C1 segment of cervical spinal cord (tissue), 14 donors: ENCODE measurements at regions not wholly inside any gene's neighbourhood (a gene's known extent, or its start where the extent isn't known, plus 50 kb on each side); places are given as distances from the start of the nearest gene placed in this dataset.

Experiments
- DNase-seq, 14 donors: peaks; one replicate each; lab custom pipeline; 2025; lab: John Stamatoyannopoulos, UW

DNA sequence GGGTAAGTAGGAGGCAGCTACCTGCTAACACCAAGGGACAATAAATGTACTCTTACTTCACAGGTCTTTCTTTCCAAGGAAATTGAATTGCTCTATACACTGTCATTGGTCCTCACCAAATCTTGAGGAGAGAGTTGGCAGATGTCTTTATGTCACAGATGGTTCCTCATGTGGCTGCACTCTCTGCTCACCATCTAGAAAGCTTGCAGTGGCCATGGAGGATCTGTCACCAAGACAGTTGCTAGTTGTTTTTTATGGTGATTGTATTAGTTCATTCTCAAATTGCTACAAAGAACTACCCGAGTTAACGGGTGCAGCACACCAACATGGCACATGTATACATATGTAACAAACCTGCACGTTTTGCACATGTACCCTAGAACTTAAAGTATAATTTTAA is 613.3 kb downstream of the CENPC start:
- DNase-seq: peak in 1 of 14 donors; percentile 67

DNA sequence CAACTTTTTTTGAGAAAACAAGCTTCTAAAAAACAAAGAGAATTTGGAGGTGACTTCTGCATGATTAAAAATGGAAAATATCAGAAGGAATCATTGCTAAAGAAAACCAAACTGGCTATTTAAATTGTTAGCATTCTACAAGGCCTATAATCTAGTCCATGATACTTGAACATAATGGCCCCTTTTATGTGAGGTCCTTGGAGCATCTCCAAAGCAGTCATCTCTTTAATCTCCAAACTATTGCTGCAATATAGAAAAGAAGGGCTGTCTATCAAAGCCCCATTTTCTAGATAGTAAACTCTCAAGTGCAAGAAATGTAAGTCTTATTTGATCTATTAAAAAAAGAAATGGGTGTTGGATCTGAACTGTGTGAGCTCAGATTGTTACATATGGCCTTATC is 615.1 kb downstream of the CENPC start:
- DNase-seq: no peak

DNA sequence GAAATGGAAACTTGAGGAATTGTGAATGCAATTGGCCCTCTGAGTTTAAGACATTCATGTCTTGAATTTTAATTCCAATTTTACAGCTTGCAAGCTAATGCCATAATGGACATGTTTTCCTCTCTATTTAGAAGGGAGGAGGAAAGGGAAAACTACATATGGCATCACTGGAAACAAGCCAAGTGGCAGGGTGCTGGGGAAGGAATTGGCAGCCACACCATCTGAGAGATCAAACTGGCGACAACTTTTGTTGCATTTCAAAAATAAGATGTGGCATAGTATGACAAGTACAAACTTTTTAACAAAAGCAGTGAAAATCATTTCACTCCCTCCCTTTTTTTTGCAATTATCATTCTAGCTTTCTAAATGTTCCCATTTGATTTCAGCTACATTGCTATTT is 615.6 kb downstream of the CENPC start:
- DNase-seq: peak in 1 of 14 donors; percentile 85

DNA sequence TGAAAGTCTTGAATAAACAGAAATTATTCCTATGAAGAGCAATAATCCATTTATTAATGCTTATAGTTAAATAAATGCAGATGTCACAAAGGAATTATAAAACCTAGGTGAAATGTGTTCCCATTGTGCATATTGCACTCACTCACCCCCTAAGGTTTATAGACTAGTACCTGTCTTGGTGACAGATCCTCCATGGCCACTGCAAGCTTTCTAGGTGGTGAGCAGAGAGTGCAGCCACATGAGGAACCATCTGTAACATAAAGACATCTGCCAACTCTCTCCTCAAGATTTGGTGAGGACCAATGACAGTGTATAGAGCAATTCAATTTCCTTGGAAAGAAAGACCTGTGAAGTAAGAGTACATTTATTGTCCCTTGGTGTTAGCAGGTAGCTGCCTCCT is 616.4 kb downstream of the CENPC start:
- peak in 1 of 14 donors; percentile 67 for DNase-seq

DNA sequence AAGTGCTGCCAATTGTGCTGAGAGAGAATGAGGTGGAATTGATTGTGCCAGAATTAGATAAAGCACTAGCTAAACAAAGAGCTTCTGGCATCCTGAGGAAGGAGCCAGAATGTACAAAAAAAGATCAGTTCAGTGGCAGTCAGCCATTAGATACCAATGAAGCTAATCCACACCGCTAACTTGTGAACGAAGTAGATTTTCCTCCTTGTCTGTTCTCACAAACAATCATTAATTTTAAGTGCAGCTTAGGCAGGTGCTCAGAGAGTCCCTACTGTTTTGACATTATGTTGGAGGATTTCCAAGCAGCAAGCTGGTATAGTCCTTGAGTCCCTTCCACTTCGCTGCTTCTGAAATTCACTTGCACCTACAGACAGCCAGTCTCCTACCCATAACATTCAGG is 617.4 kb downstream of the CENPC start:
- peak in 1 of 14 donors; percentile 94 for DNase-seq

DNA sequence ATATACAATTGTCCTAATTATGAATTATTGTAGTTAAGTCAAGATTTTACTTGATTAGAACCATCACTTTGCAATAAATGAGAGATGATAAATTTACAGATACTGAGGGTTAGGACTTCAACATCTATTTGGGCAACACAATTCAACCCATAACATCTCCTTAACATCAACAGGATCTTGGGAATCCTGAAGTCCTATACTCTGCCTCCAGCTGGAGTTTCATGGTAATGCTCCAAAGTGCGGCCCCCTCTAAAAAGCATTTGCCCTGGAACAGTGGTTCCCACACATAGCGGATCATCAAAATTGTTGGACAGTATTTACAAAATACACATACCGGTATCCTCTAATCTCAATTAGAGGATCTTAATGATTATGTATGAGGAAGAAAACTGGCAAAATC is 618.6 kb downstream of the CENPC start:
- DNase-seq: peak in 1 of 14 donors; percentile 1

DNA sequence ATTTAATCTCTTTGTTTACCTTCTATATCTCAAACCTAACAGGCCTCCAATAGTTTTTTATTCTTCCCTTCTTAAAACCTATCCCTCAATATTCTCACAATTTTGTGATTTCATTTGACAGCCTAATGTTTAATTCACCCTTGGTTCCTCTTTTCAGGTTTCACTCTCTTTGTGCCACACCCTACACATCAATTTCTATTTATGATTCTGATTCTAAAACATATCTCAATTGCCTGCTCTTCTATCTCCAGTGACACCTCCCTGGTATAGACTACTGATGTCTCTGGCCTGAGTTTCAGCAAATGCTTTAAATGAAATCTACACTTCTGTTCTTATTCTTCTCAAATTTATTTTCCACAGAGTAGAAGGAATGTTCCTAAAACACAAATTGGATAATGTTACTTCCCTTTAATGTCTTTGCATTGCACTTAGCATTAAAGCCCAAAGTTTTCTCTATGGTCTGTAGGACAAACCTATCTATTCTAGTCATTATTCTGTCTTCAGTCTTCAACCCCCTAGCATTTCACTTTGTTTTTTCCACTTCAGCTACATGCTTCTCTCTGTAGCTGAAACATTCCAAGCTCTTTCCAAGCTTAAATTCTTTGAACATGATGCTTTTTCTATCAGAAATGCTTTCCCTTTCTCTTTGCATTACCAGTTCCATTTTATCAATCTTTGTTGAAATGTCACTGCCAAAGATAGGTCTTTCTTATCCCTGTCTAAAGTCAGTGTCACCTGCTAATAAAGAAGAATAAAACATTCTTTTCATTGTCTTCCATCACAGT is 622.0 kb downstream of the CENPC start:
- DNase-seq: no peak

DNA sequence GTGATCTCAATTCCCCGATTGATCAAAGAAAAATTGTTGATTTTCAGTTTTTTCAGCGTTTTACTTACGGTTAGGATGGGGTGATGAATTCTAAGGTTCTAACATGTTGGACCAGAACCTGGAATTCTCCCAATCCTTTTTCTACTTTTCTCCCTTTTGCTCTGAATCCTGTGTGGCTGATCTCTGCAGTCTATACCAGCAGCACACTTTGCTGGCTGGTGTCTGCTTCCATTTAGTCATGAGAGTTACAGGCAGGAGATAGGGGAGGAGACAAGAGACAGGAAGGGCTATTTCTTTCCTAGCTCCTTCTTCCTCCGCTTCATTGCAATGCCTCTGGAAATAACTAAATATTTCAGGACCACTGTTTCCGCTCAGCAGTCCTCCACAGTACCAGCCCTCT is 623.9 kb downstream of the CENPC start:
- DNase-seq: no peak

DNA sequence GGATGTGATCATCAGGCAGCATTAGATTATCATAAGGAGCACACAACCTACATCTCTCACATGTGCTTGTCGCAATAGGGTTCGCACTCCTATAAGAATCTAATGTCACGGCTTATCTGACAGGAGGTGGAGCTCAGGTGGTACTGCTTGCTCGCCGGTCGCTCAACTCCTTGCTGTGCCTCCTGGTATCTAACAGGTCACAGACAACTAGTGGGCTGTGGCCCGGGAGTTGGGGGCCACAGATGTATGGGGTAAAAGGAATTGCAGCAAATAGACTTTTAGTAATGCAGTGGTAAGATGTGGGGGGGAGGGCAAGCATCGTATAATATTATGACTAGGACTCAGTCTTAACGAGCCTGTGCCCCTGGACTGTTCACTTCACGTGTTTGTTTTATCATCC is 624.8 kb downstream of the CENPC start:
- no peak for DNase-seq

DNA sequence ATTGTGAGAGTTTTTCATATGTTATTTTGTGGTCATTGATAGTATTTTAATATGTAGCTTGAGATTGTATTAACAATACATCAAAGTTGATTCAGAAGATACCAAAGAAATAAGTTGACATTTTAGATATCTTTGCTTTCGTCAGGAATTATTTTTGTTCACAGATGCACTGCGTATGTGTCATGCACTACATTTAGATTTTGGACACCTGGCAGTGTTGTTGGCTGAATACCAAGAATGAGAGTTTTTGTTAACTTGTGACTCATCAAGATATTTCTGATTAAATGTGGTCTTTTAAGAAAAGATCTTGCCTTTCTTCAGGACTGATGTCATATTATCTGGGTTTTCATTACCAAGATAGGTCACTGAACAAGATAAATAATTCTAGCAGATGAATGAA is 633.4 kb downstream of the CENPC start:
- no peak for DNase-seq

DNA sequence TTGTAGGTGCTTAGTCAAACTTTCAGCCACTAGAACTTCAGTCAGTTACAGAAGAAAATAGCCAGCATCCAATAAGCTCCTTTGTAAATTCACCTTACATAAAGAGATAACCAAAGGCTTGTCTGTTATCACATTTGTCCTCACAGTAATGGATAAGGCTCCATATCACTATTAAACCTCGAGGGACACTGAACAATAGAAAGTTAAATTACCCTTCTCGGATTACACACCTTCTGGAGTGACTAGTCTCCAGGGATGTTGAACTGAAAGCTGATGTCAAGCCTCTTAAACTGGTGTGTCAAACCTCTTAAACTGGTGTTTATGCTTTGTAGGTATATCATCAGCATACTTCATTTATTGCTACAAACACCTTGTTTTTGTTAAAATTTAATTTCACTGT is 639.0 kb downstream of the CENPC start:
- no peak for DNase-seq

DNA sequence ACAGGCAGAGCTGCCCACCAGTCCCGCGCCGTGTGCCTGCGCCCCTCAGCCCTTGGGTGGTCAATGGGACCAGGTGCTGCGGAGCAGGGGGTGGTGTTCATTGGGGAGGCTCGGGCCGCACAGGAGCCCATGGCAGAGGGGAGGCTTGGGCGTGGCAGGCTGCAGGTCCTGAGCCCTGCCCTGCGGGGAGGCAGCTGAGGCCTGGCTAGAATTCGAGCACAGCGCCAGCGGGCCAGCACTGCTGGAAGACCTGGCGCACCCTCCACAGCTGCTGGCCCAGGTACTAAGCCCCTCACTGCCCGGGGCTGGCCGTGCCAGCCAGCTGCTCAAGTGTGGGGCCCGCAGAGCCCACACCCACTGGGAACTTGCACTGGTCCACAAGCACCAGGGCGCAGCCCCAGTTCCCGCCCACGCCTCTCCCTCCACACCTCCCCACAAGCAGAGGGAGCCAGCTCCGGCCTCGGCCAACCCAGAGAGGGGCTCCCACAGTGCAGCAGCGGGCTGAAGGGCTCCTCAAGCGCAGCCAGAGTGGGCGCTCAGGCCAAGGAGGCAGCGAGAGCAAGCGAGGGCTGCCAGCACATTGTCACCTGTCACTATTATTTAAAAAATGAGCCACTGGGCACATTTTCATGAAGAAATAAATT is 645.8 kb downstream of the CENPC start:
- DNase-seq: no peak

DNA sequence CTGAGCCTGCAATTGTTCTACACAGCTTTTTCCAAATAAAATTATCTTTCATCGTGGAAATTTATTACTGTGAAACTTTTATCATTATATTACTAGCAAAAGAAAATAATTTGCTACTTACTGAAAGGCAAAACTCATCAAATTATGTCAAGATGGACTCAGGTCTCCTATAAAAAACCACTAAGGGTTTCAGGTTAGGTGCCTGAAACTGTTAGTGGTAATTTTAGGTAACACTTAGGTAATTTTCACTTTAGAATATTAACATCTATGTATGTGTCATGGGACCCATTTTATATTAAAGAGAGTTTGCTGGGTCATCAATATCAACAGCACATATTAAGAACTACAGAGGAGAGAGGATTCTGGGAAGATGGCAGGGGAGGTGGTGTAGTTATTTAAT is 651.5 kb downstream of the CENPC start:
- DNase-seq: no peak

DNA sequence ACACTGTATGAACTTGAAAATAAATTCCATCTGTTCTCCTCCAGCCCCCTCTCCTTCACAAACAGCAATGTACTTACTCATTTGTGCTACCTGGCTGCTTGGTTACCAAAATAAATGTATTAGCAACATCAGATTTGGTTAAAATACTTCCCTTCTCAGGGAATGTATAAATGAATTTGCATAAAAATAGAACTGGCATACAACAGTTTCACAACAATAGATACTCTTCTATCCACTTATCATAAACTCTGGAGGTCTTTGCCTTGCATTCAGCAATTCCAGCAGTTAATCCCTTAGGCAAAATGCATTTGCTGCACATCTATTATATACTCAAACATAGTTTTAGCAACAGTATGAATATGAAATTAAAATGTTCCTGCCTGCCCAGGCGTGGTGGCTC is 658.2 kb downstream of the CENPC start:
- no peak for DNase-seq

DNA sequence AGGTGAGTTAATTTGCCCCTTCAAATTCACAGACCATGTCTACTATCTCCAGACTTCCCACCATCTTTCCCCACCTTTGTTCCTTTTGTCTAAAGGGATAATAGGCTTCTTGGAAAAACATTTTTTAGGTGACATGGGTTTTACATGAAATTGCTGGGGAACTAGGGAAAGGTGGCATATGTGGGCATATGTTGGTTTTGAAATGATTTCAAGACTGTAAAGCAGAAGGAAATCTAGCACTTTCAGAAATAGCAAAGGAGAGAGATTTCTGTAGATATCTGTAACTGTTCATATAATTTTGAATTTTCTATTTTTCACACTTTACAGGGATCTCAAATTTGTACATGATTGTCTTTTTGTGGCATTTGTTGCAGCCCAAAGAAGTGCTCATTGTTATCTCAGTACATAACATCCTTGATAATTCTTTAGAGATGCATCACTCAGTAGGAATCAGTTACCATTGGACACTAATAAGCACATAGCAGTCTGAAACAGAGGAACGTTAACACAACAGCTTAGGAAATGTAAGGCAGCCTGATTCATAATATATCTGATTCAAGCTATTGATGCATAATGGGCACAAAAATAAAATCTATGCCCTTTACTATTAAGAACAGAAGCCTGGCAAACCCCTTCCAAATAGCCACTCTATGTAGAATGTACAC is 659.7 kb downstream of the CENPC start:
- no peak for DNase-seq

DNA sequence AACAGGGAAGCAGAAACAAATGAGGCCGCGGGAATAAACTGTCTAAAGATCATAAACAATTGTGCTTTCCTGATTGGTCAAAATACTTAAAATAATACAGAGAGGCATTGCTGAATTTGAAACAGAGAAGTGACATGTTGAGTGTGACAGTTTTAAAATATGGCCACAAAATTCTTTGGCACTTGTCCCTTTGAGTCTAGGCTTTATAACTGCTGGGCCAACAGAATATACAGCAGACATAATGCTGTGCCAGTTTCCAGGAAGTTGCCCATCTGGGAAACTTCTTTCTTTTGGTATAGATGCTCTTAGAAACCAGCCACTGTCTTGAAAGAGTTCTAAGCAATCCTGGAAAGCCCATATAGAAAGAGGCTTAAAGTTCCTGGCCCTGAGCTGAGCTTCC is 668.4 kb downstream of the CENPC start:
- no peak for DNase-seq

DNA sequence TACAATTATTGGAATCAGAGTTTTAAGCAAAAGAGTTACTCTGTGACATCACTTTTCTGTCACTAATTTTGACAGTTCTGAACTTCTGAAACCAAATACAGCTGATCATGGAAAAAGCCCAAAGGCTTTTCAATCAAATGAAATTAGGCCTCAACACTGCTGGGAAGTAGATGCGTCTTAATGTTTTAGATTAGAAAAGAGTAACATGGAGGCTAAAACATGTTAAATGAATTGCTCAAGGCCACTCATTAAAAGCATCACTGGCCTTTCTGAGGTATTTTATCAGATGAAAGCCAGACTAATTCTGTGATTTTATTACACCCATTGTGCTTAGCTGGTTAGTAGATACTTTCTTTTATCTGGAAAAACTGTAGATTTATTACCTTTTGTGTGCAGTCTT is 672.6 kb downstream of the CENPC start:
- no peak for DNase-seq

DNA sequence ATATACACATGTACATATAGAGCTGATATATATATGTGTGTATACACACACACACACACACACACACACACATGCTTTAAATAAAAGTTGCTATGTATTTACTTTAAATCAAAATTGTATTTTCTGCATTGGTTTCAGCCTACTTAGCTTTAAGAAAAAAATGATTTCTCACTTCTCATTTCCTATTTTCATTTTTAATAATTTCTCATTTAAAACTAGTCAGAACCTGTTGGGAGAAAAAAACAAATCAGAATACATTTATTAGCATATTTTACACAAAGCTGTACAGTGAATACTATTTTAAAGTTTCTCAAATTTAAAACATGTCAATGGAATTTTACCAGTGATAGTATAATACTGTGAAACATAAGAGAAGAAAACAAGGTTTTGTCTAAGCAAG is 681.8 kb downstream of the CENPC start:
- DNase-seq: no peak

DNA sequence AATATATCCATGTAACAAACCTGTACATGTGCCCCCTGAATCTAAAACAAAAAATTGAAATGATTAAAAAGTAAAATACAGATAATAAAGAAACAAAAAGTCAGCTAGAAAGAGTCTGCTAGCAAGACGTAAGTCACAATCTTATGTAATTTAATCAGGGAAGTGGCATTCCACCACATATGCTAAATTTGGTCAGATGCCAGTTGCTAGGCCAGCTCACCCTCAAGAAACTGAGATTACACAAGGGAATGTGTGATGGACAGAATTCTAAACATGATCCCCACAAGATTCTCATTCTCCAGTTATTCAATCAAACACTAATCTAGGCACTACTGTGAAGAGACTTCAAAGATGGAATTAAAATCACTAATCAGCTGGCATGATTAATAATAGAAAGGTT is 689.3 kb downstream of the CENPC start:
- no peak for DNase-seq

DNA sequence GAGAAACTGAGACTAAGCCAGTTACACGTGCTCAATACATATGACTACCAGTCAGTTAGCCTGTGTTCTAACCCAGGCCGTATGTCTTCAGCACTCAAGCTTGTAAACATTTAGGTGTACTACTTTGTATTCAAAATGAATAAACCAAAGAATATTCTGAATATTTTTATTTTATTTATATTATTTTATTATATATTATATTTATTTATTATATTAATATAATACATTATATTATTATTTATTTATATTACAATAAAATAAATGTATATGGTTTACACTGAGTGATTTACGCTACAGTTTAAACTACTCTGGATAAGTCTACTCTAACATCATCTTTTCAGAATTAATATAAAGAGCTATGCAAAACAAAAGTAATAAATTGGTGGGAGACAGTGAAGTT is 691.5 kb downstream of the CENPC start:
- DNase-seq: no peak

DNA sequence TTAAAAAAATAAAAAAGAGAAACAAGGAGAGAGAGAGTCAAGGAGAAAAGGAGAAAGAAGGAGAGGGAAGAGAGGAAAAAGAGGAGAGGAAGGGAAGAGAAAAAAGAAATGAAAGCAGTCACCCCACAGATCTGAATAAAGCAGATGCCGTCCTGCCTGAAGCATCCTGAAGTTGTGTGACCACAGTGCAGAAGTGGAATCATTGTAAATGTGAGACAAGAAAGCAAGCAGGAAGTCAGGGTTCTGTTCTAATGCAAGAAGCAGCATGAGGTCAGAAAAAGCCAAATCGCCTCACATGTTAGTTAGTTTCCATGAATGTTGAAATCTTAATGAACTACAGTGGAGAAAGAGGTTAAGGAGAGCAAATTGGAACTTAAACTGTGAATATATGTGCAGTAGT is 692.5 kb downstream of the CENPC start:
- DNase-seq: no peak

DNA sequence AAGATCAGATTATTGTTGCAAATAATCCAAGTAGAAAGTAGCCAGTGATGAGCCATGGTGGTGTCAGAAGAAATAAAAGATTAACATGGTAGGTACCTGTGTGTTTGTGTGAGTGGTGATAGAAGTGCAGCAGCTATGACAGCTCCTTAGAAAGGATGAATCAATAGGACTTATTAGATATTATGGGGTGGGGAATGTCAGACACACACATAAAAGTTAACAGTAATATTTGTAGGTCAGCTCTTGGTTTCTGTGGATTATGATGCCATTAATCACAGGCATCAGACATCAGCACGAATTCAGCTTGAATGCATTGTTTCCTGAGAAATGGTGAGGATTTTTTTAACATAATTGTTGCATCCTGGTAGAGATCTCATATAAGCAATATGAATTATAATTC is 695.7 kb downstream of the CENPC start:
- no peak for DNase-seq

DNA sequence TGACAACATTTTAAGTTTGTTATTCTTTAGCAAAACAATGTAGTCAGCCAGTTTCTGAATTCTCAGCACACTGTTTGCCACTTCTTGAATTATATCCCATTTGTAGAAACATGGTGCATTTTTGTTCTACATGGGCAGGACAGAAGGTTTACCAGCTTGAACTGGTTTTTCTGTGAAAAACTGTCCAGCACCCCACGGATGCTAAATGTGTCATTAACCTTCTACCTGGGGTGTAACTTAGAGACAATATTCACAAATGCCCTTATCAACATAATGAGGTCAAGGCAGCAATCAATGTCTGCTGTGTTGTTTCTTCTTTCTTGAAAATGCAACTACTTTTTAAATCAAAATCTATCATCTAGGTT is 702.6 kb downstream of the CENPC start:
- no peak for DNase-seq
